H1 (cell line): ENCODE measurements at regions not wholly inside any gene's neighbourhood (a gene's known extent, or its start where the extent isn't known, plus 50 kb on each side); places are given as distances from the start of the nearest gene placed in this dataset.

Experiments used
- CTCF ChIA-PET: fragments of 300-600 bp; sonication (Branson Sonifier 250); formaldehyde crosslinking; loops from one replicate; lab custom pipeline; 2021; ENCODE audit not compliant: partially characterized antibody; lab: Charles Lee
- POLR2A ChIA-PET: fragments of 300-600 bp; sonication (Branson Sonifier 250); formaldehyde crosslinking; loops from one replicate; lab custom pipeline; 2021; ENCODE audit warnings: inconsistent platforms; ENCODE audit not compliant: partially characterized antibody; lab: Charles Lee
- DNase-seq, 2 experiments: peaks; one replicate each; pipeline versions ENCODE4 v3.0.0 to v3.0.0-alpha.2; 2010 to 2022; ENCODE audit warnings: low spot score in 2 of 2, low read depth in 1 of 2, mixed read lengths in 1 of 2
- FAIRE-seq: peaks from 2 replicates; lab custom pipeline; 2011; peaks lifted over from hg19 to GRCh38; lab: Jason Lieb, UNC
- H2AFZ ChIP-seq: 2 replicates; pipeline ENCODE4 v1.8.1; 2012; ENCODE audit warnings: low read length, inconsistent platforms
- H2AK5ac ChIP-seq: 2 replicates; pipeline ENCODE4 v1.6.1; 2013; ENCODE audit warnings: low read depth, low read length
- H2BK120ac ChIP-seq: replicated peaks from 2 replicates; pipeline ENCODE3; 2013; ENCODE audit warnings: low read depth, low read length, inconsistent platforms
- H2BK12ac ChIP-seq: 2 replicates; pipeline ENCODE4 v1.6.1; 2013; ENCODE audit warnings: low read depth, low read length
- H2BK15ac ChIP-seq: 2 replicates; pipeline ENCODE4 v1.6.1; 2013; ENCODE audit warnings: low read length
- H2BK20ac ChIP-seq: 2 replicates; pipeline ENCODE4 v1.6.1; 2013; ENCODE audit warnings: low read length
- H2BK5ac ChIP-seq: 2 replicates; pipeline ENCODE4 v1.6.1; 2013; ENCODE audit warnings: low read depth, low read length
- H3K14ac ChIP-seq: 2 replicates; pipeline ENCODE4 v1.6.1; 2013; ENCODE audit warnings: inconsistent platforms; ENCODE audit not compliant: insufficient read length
- H3K18ac ChIP-seq: 2 replicates; pipeline ENCODE4 v1.6.1; 2013; ENCODE audit warnings: low read length; ENCODE audit errors: extremely low read depth
- H3K23ac ChIP-seq: 2 replicates; pipeline ENCODE4 v1.6.1; 2013; ENCODE audit warnings: inconsistent platforms; ENCODE audit not compliant: insufficient read length
- H3K23me2 ChIP-seq: 2 replicates; pipeline ENCODE4 v1.6.1; 2013; ENCODE audit warnings: low read depth, low read length
- H3K27ac ChIP-seq: 2 replicates; pipeline ENCODE4 v1.6.1; 2011; ENCODE audit warnings: low read depth, low read length, inconsistent platforms
- H3K27me3 ChIP-seq, 4 experiments: replicated peaks in 1 of 4; 1 replicate in 1 of 4; 2 replicates in 3 of 4; pipeline versions ENCODE4 v1.6.1 to v1.8.1; 2011 to 2013; ENCODE audit warnings: low read length in 3 of 4, mild to moderate bottlenecking in 3 of 4, inconsistent platforms in 2 of 4, mixed read lengths in 2 of 4, moderate library complexity in 1 of 4; ENCODE audit not compliant: control insufficient read depth in 3 of 4, insufficient read depth in 3 of 4; ENCODE audit errors: extremely low read depth in 1 of 4
- H3K36me3 ChIP-seq, 4 experiments: 2 replicates each; pipeline versions ENCODE4 v1.6.1 to v1.8.1; 2011 to 2013; ENCODE audit warnings: mild to moderate bottlenecking in 4 of 4, low read length in 3 of 4, moderate library complexity in 2 of 4, control low read depth in 1 of 4, inconsistent platforms in 1 of 4; ENCODE audit not compliant: insufficient read depth in 4 of 4, control insufficient read depth in 2 of 4
- H3K4ac ChIP-seq: replicated peaks from 2 replicates; pipeline ENCODE3; 2013; ENCODE audit warnings: low read length, low read depth, mixed read lengths, inconsistent platforms; ENCODE audit not compliant: insufficient read length
- H3K4me1 ChIP-seq, 4 experiments: replicated peaks in 1 of 4; 1 replicate in 1 of 4; 2 replicates in 3 of 4; pipeline versions ENCODE4 v1.6.1 to v1.8.1; 2011 to 2013; ENCODE audit warnings: low read length in 3 of 4, inconsistent platforms in 2 of 4, mixed read lengths in 1 of 4; ENCODE audit not compliant: insufficient read depth in 4 of 4, control insufficient read depth in 3 of 4
- H3K4me2 ChIP-seq, 2 experiments: 2 replicates each; pipeline versions ENCODE4 v1.6.1 to v1.8.1; 2011 to 2013; ENCODE audit warnings: low read depth in 2 of 2, low read length in 2 of 2, control low read depth in 1 of 2, inconsistent platforms in 1 of 2, mild to moderate bottlenecking in 1 of 2; ENCODE audit not compliant: insufficient read depth in 1 of 2
- H3K4me3 ChIP-seq, 4 experiments: fragments of 200-600, 300-600 bp in 1 of 4; sonication (generic), shearing (Covaris generic), sonication (Bioruptor Twin) in 1 of 4; 2 replicates each; pipeline versions ENCODE4 v1.5.1 to v1.8.1; 2011 to 2016; ENCODE audit warnings: low read length in 4 of 4, low read depth in 3 of 4, control low read depth in 2 of 4, inconsistent platforms in 2 of 4, mild to moderate bottlenecking in 2 of 4, mixed read lengths in 1 of 4, moderate library complexity in 1 of 4; ENCODE audit not compliant: insufficient read depth in 2 of 4; ENCODE audit errors: extremely low read depth in 1 of 4
- H3K56ac ChIP-seq: replicated peaks from 2 replicates; pipeline ENCODE3; 2013; ENCODE audit warnings: low read depth, mild to moderate bottlenecking, mixed read lengths, low read length, inconsistent platforms; ENCODE audit not compliant: insufficient read length
- H3K79me1 ChIP-seq: 2 replicates; pipeline ENCODE4 v1.6.1; 2013; ENCODE audit warnings: low read depth, low read length, control low read depth
- H3K79me2 ChIP-seq, 2 experiments: 2 replicates each; pipeline versions ENCODE4 v1.6.1 to v1.8.1; 2012 to 2013; ENCODE audit warnings: low read length in 2 of 2, mild to moderate bottlenecking in 2 of 2, inconsistent platforms in 1 of 2; ENCODE audit not compliant: insufficient read depth in 2 of 2, control insufficient read depth in 1 of 2
- H3K9ac ChIP-seq, 4 experiments: replicated peaks in 1 of 4; 1 replicate in 1 of 4; 2 replicates in 3 of 4; pipeline versions ENCODE4 v1.6.1 to v1.8.1; 2011 to 2013; ENCODE audit warnings: low read depth in 3 of 4, low read length in 3 of 4, control low read depth in 2 of 4, mild to moderate bottlenecking in 2 of 4, moderate library complexity in 2 of 4, inconsistent platforms in 1 of 4; ENCODE audit errors: extremely low read depth in 1 of 4
- H3K9me3 ChIP-seq, 2 experiments: 2 replicates each; pipeline versions ENCODE4 v1.6.1 to v1.8.1; 2012 to 2013; ENCODE audit warnings: mild to moderate bottlenecking in 2 of 2, moderate library complexity in 2 of 2, control low read depth in 1 of 2, inconsistent platforms in 1 of 2, low read depth in 1 of 2, low read length in 1 of 2, mixed read lengths in 1 of 2; ENCODE audit not compliant: insufficient read depth in 2 of 2
- H4K20me1 ChIP-seq, 2 experiments: replicated peaks in 1 of 2; 2 replicates each; pipeline versions ENCODE3 to v1.8.1; 2011 to 2013; ENCODE audit warnings: inconsistent platforms in 2 of 2, low read length in 2 of 2, mild to moderate bottlenecking in 1 of 2; ENCODE audit not compliant: insufficient read depth in 2 of 2, control insufficient read depth in 1 of 2
- H4K5ac ChIP-seq: 2 replicates; pipeline ENCODE4 v1.6.1; 2013; ENCODE audit warnings: low read length, low read depth, mixed read lengths, inconsistent platforms; ENCODE audit not compliant: insufficient read length
- H4K8ac ChIP-seq: 2 replicates; pipeline ENCODE4 v1.8.0; 2013; ENCODE audit warnings: mild to moderate bottlenecking, moderate library complexity, low read length, inconsistent platforms; ENCODE audit not compliant: insufficient read depth; ENCODE audit errors: extremely low read depth
- H4K91ac ChIP-seq: replicated peaks from 2 replicates; pipeline ENCODE3; 2013; ENCODE audit warnings: low read length, mixed read lengths, inconsistent platforms; ENCODE audit not compliant: insufficient read length
- ASH2L ChIP-seq: fragments of 200-600, 300-600 bp; sonication (generic); IDR thresholded peaks from one replicate; pipeline ENCODE4 v1.7.1; 2017; ENCODE audit warnings: low read length
- CHD2 ChIP-seq: IDR thresholded peaks from 2 replicates; pipeline ENCODE4 v1.6.1; 2012; ENCODE audit warnings: low read length, improper control_type of control experiment
- CREB1 ChIP-seq: IDR thresholded peaks from 2 replicates; pipeline ENCODE4 v1.6.1; 2012; ENCODE audit warnings: inconsistent platforms
- HDAC6 ChIP-seq: IDR thresholded peaks from one replicate; pipeline ENCODE4 v1.7.1; 2012; ENCODE audit warnings: low read depth, mild to moderate bottlenecking, inconsistent platforms, low read length, moderate library complexity
- PHF8 ChIP-seq: fragments of 200-600 bp; sonication (generic); conservative IDR thresholded peaks from 2 replicates; pipeline ENCODE4 v1.7.1; 2012; ENCODE audit warnings: low read depth, mild to moderate bottlenecking, inconsistent platforms, low read length, moderate library complexity
- POU5F1 ChIP-seq: IDR thresholded peaks from 2 replicates; pipeline ENCODE4 v1.6.1; 2011; ENCODE audit warnings: low read depth, mild to moderate bottlenecking, low read length, moderate library complexity
- RAD21 ChIP-seq, 2 experiments: IDR thresholded peaks in 1 of 2; conservative IDR thresholded peaks in 1 of 2; 2 replicates each; pipeline ENCODE4 v1.6.1; 2011; ENCODE audit warnings: low read depth in 2 of 2, low read length in 2 of 2, improper control_type of control experiment in 1 of 2, inconsistent platforms in 1 of 2, mild to moderate bottlenecking in 1 of 2, moderate library complexity in 1 of 2
- RXRA ChIP-seq: IDR thresholded peaks from 2 replicates; pipeline ENCODE4 v1.6.1; 2011; ENCODE audit warnings: low read depth, mild to moderate bottlenecking, low read length, moderate library complexity; ENCODE audit not compliant: insufficient read depth
- TAF7 ChIP-seq: optimal IDR thresholded peaks from 2 replicates; pipeline ENCODE3; 2011; ENCODE audit warnings: low read depth, mild to moderate bottlenecking, inconsistent platforms, low read length, moderate library complexity, borderline replicate concordance
- WGBS, 2 experiments: shearing (Covaris generic) in 1 of 2; methylation state at CpG; one replicate each; pipeline versions ENCODE4 v1.1.6 to v1.1.7; 2013 to 2015; ENCODE audit warnings: low lambda C conversion rate in 2 of 2, mixed read lengths in 2 of 2, inconsistent platforms in 1 of 2, low coverage in 1 of 2, missing lambda C conversion rate in 1 of 2; ENCODE audit not compliant: insufficient replicate concordance in 2 of 2, insufficient coverage in 1 of 2, insufficient read length in 1 of 2; ENCODE audit errors: extremely low coverage in 1 of 2, missing lambda C conversion rate in 1 of 2; 5-methylcytosine and 5-hydroxymethylcytosine counted together

DNA sequence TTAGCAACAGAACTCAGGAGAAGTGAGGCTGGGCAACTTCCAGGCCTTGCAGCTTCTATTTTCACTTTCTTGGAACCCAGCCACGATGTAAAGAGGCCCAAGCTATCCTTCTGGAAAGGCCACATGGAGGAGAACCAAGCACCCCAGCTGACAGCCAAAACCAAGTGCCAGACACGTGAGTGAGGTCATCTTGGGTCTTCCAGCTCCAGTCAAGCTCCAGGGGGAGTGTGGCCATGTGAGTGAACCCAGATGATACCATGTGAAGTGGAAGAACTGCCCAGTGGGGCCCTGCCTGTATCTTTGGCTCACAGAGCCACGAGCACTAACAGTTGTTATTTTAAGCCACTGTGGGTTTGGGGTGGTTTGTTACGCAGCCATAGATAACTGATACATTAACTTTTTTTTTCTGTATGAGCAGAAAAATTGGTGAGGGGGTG, 126.8 kb upstream of the MAP1LC3B2 start:
- DNase-seq (no peak), FAIRE-seq (no peak)
- Histone ChIP-seq H2BK120ac (no peak overlapping the region), H3K27me3 (no peaks in the 10 kb centered on the region; a peak in 1 of 7 replicates), H2BK15ac (0 out of 2 replicates have a peak overlapping the region, but pooled peaks have one; percentile 8), H2AFZ (no peak overlapping the region), H4K20me1 (no peaks in the 10 kb centered on the region), H3K56ac (no peak overlapping the region), H3K79me1 (no peaks in the 10 kb centered on the region), H3K14ac (no peak overlapping the region), H3K9me3 (0 out of 4 replicates have a peak, but pooled peaks cover 0 to 4% of the 10 kb centered on the region in 2 experiments), H4K5ac (no peak overlapping the region), H3K36me3 (no peaks in the 10 kb centered on the region), H3K4me1 (peaks cover 5 to 17% (median 11%) of the 10 kb centered on the region in 4 experiments), H3K4me3 (no peak overlapping the region), H3K4ac (no peak overlapping the region), H3K9ac (no peak overlapping the region), H3K27ac (no peak overlapping the region), H3K4me2 (no peak overlapping the region), H4K8ac (no peak overlapping the region), H2BK20ac (no peak overlapping the region; the same call in 1 of the 2 replicates), H2AK5ac (peak overlapping the region; percentile 6; the same call in 1 of the 2 replicates), H2BK5ac (no peak overlapping the region), H3K79me2 (no peaks in the 10 kb centered on the region), H3K23ac (no peak overlapping the region), H4K91ac (no peak overlapping the region), H3K18ac (no peak overlapping the region), H3K23me2 (peaks cover 4% of the 10 kb centered on the region), H2BK12ac (no peak overlapping the region)
- ChIA-PET CTCF (interaction anchor here (0.6 to 1.4 kb wide), 4 partner anchors 9 to 213 kb away, joined by 3 read pairs; no protein-coding TSS in a partner anchor), POLR2A (interaction anchor here (0.8 kb wide), 1 partner anchor 59 kb away, joined by 3 read pairs; no protein-coding TSS in a partner anchor)
- no peak for TF ChIP-seq RXRA
- no peak for TF ChIP-seq CREB1
- TF ChIP-seq CHD2 = no peak
- TF ChIP-seq PHF8 = no peak
- TF ChIP-seq TAF7 = no peak
- TF ChIP-seq RAD21 (IDR thresholded peaks at IDR 0.05 in 1 of 2, conservative IDR thresholded peaks at IDR 0.05 in 1 of 2; ENCODE audit: low read depth in 2 of 2, low read length in 2 of 2) = no peak
- no peak for TF ChIP-seq HDAC6
- no peak for TF ChIP-seq POU5F1
- no peak for TF ChIP-seq ASH2L
- 89% methylated on average over 4 of the region's 4 CpGs; no CpG with 5 or more reads in 1 of the 2 experiments for WGBS, 2 experiments
